ENCODE measurements at regions not wholly inside any gene's neighbourhood (a gene's known extent, or its start where the extent isn't known, plus 50 kb on each side); places are given as distances from the start of the nearest gene placed in this dataset.

DNA sequence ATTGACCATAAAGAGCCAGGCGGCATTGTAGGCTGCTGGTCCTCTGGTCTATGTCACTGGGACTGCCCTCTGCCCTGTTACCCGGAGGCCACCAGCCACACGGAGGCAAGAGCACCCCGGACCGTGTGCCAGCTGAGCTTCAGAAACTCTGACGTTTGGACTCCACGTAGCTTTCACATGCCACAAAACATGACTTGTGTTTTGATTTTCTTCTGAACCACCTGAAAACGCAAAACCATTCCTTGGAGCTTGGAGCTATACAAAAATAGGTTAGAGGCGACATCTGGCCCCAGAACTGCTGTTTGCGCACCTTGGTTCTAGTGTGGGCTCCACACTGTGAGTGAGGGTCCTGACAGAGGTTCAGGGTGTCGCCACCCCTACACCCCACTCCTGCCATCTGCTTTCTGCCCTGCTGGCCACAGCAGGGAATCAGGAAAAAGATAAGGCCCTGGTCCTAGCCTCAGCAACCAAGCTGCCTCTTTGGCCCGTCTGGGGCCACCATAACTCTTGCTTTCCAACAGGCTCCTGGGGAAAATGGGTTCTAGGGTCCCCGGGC, 151.3 kb upstream of the IRX2 start:
- TF ChIP-seq POLR2AphosphoS5 (IDR thresholded peaks at IDR 0.05): no peak
- TF ChIP-seq, protein P1, sequence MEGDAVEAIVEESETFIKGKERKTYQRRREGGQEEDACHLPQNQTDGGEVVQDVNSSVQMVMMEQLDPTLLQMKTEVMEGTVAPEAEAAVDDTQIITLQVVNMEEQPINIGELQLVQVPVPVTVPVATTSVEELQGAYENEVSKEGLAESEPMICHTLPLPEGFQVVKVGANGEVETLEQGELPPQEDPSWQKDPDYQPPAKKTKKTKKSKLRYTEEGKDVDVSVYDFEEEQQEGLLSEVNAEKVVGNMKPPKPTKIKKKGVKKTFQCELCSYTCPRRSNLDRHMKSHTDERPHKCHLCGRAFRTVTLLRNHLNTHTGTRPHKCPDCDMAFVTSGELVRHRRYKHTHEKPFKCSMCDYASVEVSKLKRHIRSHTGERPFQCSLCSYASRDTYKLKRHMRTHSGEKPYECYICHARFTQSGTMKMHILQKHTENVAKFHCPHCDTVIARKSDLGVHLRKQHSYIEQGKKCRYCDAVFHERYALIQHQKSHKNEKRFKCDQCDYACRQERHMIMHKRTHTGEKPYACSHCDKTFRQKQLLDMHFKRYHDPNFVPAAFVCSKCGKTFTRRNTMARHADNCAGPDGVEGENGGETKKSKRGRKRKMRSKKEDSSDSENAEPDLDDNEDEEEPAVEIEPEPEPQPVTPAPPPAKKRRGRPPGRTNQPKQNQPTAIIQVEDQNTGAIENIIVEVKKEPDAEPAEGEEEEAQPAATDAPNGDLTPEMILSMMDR (IDR thresholded peaks at IDR 0.05): no peak
- TF ChIP-seq EP300 (IDR thresholded peaks at IDR 0.05): no peak
- TF ChIP-seq POLR2A (IDR thresholded peaks at IDR 0.05): no peak
- Histone ChIP-seq H3K36me3 (no peaks in the 10 kb centered on the region), H3K4me3 (no peak overlapping the region), H3K4me1 (no peaks in the 10 kb centered on the region), H3K9me3 (no peaks in the 10 kb centered on the region), H3K27me3 (no peaks in the 10 kb centered on the region), H3K27ac (no peak overlapping the region)
- 89 to 90% methylated on average over 10 to 13 of the region's 13 CpGs for WGBS, 2 donors
- no peak for ATAC-seq (ENCODE audit: low FRiP score in 2 of 2)
- DNase-seq: no peak

DNA sequence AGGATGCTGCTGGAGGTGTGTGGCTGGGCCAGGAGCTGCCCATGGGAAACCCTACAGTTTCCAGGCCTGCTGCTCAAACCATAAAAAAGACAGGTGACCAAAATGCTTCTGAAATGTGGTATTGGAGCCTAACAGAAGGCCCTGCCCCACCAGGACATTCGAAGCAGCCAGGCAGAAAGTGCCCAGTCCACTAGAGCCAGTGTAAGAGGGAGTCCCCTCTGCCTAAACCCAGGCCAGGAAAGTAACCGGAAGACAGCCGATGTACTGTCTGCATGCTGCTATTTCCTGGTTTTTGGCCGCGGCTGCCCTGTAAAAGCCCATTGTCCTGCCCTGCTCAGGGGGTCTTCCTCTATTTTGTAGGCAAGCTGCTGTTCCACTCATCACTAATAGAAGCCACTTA, 150.7 kb upstream of the IRX2 start:
- DNase-seq: no peak
- H3K9me3 ChIP-seq: no peaks in the 10 kb centered on the region
- no peaks in the 10 kb centered on the region for H3K27me3 ChIP-seq
- H3K4me3 ChIP-seq: no peak overlapping the region
- no peaks in the 10 kb centered on the region for H3K36me3 ChIP-seq
- no peak for ATAC-seq (ENCODE audit: low FRiP score in 2 of 2)
- no peaks in the 10 kb centered on the region for H3K4me1 ChIP-seq
- no peak overlapping the region for H3K27ac ChIP-seq
- WGBS, 2 donors: 58 to 76% methylated on average over 4 to 5 of the region's 5 CpGs
- no peak for TF ChIP-seq EP300 (IDR thresholded peaks at IDR 0.05)
- TF ChIP-seq, protein P1 (IDR thresholded peaks at IDR 0.05): no peak

DNA sequence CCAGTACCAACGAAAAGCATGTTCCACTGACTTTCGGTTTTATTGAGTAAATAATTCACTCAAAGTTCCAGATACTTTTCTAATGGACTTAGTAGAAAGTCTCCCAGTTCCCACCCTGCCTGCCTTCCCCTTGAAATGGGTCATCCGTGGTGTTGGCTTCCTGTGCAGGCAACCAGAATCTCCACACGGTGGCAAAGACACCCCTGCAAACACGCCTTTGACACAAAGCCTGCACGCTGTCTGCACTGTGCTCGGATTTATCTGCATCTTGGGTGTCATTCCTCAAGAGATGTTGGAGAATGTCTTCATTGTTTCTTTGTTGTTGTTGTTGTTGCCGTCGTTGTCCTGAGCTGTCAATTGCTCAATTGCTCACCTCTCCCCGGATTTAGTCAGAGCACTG, 150.0 kb upstream of the IRX2 start:
- H3K9me3 ChIP-seq: no peaks in the 10 kb centered on the region
- no peaks in the 10 kb centered on the region for H3K36me3 ChIP-seq
- TF ChIP-seq, protein P1 (IDR thresholded peaks at IDR 0.05): no peak
- TF ChIP-seq POLR2AphosphoS5 (IDR thresholded peaks at IDR 0.05) (no peak), POLR2A (IDR thresholded peaks at IDR 0.05) (no peak), EP300 (IDR thresholded peaks at IDR 0.05) (no peak)
- DNase-seq (no peak), ATAC-seq (ENCODE audit: low FRiP score in 2 of 2) (no peak)
- no peak overlapping the region for H3K27ac ChIP-seq
- H3K4me3 ChIP-seq: no peak overlapping the region
- H3K4me1 ChIP-seq: no peaks in the 10 kb centered on the region
- WGBS, 2 donors: 78 to 84% methylated on average over 10 of the region's 10 CpGs
- no peaks in the 10 kb centered on the region for H3K27me3 ChIP-seq

DNA sequence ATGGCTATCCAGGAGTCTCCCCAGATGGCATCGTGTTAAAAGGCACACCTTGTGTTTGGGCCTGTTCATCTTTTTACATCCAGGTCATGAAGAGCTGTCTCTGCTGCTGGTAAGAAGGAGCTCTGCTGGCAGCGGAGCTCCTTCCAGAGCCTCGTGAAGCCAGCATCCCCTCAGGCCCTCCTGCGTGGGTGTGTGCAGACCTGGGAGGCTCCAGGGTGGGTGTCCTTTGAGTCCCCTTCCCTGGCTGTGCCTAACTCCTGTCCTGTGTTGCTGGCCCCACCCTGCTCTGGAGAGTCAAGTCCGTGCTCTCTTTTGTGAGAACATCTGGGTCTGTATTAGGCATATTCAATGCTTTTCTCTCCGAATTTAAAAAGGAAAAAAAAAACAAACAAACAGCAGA, 149.6 kb upstream of the IRX2 start:
- WGBS, 2 donors: 83 to 90% methylated on average over 3 to 6 of the region's 6 CpGs
- DNase-seq: no peak

DNA sequence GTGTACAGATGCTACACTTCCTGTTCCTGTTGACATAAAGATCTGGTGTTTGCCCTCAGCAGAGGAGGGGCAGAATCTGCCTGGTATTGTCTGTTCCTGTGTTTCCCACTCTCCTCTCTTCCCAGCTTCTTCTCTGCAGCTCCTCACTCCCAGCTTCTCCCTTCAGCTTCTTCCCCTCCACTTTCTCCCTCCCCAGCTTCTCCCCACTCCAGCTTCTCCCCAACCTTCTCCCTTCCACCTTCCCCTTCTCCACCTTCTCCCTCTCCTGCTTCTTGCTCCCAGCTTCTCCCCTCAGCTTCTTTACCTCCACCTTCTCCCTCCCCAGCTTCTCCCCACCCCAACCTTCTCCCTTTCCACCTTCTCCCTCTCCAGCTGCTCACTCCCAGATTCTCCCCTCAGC, 148.9 kb upstream of the IRX2 start:
- H3K4me3 ChIP-seq: no peak overlapping the region
- TF ChIP-seq POLR2AphosphoS5 (IDR thresholded peaks at IDR 0.05) (no peak), POLR2A (IDR thresholded peaks at IDR 0.05) (no peak), EP300 (IDR thresholded peaks at IDR 0.05) (no peak)
- TF ChIP-seq, protein P1 (IDR thresholded peaks at IDR 0.05): no peak
- H3K9me3 ChIP-seq: no peaks in the 10 kb centered on the region
- H3K36me3 ChIP-seq: no peaks in the 10 kb centered on the region
- ATAC-seq (ENCODE audit: low FRiP score in 2 of 2) (no peak), DNase-seq (no peak)
- H3K27ac ChIP-seq: no peak overlapping the region
- no peaks in the 10 kb centered on the region for H3K27me3 ChIP-seq
- no peaks in the 10 kb centered on the region for H3K4me1 ChIP-seq

More for the DNA sequence above, 149.6 kb upstream of the IRX2 start:
- H3K9me3 ChIP-seq: no peaks in the 10 kb centered on the region
- TF ChIP-seq, protein P1 (IDR thresholded peaks at IDR 0.05): no peak
- TF ChIP-seq POLR2A (IDR thresholded peaks at IDR 0.05) (no peak), EP300 (IDR thresholded peaks at IDR 0.05) (no peak), POLR2AphosphoS5 (IDR thresholded peaks at IDR 0.05) (no peak)
- no peak for ATAC-seq (ENCODE audit: low FRiP score in 2 of 2)
- no peak overlapping the region for H3K27ac ChIP-seq
- H3K36me3 ChIP-seq: no peaks in the 10 kb centered on the region
- H3K27me3 ChIP-seq: no peaks in the 10 kb centered on the region
- H3K4me1 ChIP-seq: no peaks in the 10 kb centered on the region
- no peak overlapping the region for H3K4me3 ChIP-seq
